ENCODE measurements at regions not wholly inside any gene's neighbourhood (a gene's known extent, or its start where the extent isn't known, plus 50 kb on each side); places are given as distances from the start of the nearest gene placed in this dataset.

DNA sequence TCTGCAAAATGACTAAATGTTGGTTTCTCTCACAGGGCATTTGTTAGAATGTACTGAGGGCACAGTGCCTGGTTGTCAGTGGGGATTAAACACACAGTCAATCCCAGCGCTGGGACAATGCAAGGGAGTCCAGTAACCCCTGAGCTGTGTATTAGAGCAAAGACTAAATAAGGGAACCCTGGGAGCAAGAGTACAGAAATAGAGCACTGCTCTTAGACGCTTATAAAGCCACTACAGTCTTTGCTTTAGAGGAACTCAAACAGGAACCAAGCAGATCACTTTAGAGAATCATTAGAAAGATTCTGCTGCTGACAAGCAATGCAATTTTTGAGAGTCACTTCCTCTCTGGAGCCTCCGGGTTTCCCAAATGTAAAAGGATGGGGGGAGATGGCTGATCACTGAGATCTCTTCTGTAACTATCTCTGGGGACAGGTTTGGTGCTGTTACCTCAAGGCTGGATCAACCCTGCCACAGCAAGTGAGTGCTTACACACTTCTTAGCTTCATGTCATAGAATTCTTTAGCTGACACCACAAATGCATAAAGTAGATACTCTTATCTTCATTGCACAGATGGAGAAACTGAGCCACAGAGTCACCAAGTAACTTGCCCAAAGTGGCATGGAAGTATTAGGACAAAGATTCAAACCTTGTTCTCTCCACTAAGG lies 137.8 kb upstream of the CPEB2 start:
- ChIA-PET POLR2A (no interaction called here), CTCF (interaction anchor here (1.1 kb wide), 1 partner anchor 8 kb away, joined by 3 read pairs; no protein-coding TSS in a partner anchor)
- H3K36me3 ChIP-seq (ENCODE audit: control insufficient read depth in 2 of 2, insufficient read depth in 1 of 2, low read length in 2 of 2): no peaks in the 10 kb centered on the region
- H3K4me3 ChIP-seq (ENCODE audit: low read depth, low read length): no peak overlapping the region
- TF ChIP-seq, protein P1, sequence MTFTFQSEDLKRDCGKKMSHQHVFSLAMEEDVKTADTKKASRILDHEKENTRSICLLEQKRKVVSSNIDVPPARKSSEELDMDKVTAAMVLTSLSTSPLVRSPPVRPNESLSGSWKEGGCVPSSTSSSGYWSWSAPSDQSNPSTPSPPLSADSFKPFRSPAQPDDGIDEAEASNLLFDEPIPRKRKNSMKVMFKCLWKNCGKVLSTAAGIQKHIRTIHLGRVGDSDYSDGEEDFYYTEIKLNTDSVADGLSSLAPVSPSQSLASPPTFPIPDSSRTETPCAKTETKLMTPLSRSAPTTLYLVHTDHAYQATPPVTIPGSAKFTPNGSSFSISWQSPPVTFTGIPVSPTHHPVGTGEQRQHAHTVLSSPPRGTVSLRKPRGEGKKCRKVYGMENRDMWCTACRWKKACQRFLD (tag by site-specific recombination; IDR thresholded peaks at IDR 0.05): no peak
- TF ChIP-seq TCF7L2 (IDR thresholded peaks at IDR 0.05; ENCODE audit: borderline replicate concordance, low read depth, low read length): no peak
- TF ChIP-seq ZBTB17 (tag by site-specific recombination; IDR thresholded peaks at IDR 0.05): no peak
- TF ChIP-seq ZNF23 (tag by site-specific recombination; IDR thresholded peaks at IDR 0.05; ENCODE audit: borderline replicate concordance): no peak
- no peak for TF ChIP-seq BCL11B (tag by site-specific recombination; IDR thresholded peaks at IDR 0.05; ENCODE audit: low read depth)
- TF ChIP-seq SP2 (tag by site-specific recombination; IDR thresholded peaks at IDR 0.05): no peak
- no peak for TF ChIP-seq ZNF596 (tag by site-specific recombination; IDR thresholded peaks at IDR 0.05)
- H3K9me3 ChIP-seq (ENCODE audit: control insufficient read depth, insufficient read depth, low read depth, low read length): no peaks in the 10 kb centered on the region
- no peaks in the 10 kb centered on the region for H3K4me1 ChIP-seq (ENCODE audit: control insufficient read depth, insufficient read depth, low read length)
- no peak overlapping the region for H3K27ac ChIP-seq (ENCODE audit: extremely low read depth, low read depth, low read length)

GRCh38 chr4:14865031-14865366 lies 137.3 kb upstream of the CPEB2 start:
- Histone ChIP-seq H3K27ac (ENCODE audit: extremely low read depth, low read depth, low read length) (no peak overlapping the region), H3K9me3 (ENCODE audit: control insufficient read depth, insufficient read depth, low read depth, low read length) (no peaks in the 10 kb centered on the region), H3K36me3 (ENCODE audit: control insufficient read depth in 2 of 2, insufficient read depth in 1 of 2, low read length in 2 of 2) (no peaks in the 10 kb centered on the region), H3K4me1 (ENCODE audit: control insufficient read depth, insufficient read depth, low read length) (no peaks in the 10 kb centered on the region), H3K4me3 (ENCODE audit: low read depth, low read length) (no peak overlapping the region)
- TF ChIP-seq ZNF404 (tag by site-specific recombination; IDR thresholded peaks at IDR 0.05) (no peak), ZNF707 (tag by site-specific recombination; IDR thresholded peaks at IDR 0.05) (no peak), ZBTB7A (tag by site-specific recombination; IDR thresholded peaks at IDR 0.05; ENCODE audit: low read depth) (no peak), SP7 (tag by site-specific recombination; IDR thresholded peaks at IDR 0.05) (no peak), ZNF292 (tag by site-specific recombination; IDR thresholded peaks at IDR 0.05; ENCODE audit: borderline replicate concordance, low read depth) (no peak), ZNF585B (tag by site-specific recombination; IDR thresholded peaks at IDR 0.05) (no peak), ZNF701 (tag by site-specific recombination; IDR thresholded peaks at IDR 0.05) (no peak), ZNF416 (tag by site-specific recombination; IDR thresholded peaks at IDR 0.05) (no peak), ZNF211 (tag by site-specific recombination; IDR thresholded peaks at IDR 0.05; ENCODE audit: low read depth) (no peak), BCL11B (tag by site-specific recombination; IDR thresholded peaks at IDR 0.05; ENCODE audit: low read depth) (no peak), ZNF239 (tag by site-specific recombination; IDR thresholded peaks at IDR 0.05) (no peak), AEBP2 (tag by site-specific recombination; IDR thresholded peaks at IDR 0.05; ENCODE audit: borderline replicate concordance) (no peak), TCF7L2 (IDR thresholded peaks at IDR 0.05; ENCODE audit: borderline replicate concordance, low read depth, low read length) (no peak), ZNF610 (tag by site-specific recombination; IDR thresholded peaks at IDR 0.05; ENCODE audit: borderline replicate concordance) (no peak), MEIS1 (CRISPR knock-in tag; IDR thresholded peaks at IDR 0.05; ENCODE audit: borderline replicate concordance) (no peak), ZNF76 (tag by site-specific recombination; IDR thresholded peaks at IDR 0.05; ENCODE audit: borderline replicate concordance, low read depth) (no peak), PBX3 (CRISPR knock-in tag; IDR thresholded peaks at IDR 0.05) (no peak), ZNF132 (tag by site-specific recombination; IDR thresholded peaks at IDR 0.05; ENCODE audit: borderline replicate concordance) (no peak)
- TF ChIP-seq, protein P2, sequence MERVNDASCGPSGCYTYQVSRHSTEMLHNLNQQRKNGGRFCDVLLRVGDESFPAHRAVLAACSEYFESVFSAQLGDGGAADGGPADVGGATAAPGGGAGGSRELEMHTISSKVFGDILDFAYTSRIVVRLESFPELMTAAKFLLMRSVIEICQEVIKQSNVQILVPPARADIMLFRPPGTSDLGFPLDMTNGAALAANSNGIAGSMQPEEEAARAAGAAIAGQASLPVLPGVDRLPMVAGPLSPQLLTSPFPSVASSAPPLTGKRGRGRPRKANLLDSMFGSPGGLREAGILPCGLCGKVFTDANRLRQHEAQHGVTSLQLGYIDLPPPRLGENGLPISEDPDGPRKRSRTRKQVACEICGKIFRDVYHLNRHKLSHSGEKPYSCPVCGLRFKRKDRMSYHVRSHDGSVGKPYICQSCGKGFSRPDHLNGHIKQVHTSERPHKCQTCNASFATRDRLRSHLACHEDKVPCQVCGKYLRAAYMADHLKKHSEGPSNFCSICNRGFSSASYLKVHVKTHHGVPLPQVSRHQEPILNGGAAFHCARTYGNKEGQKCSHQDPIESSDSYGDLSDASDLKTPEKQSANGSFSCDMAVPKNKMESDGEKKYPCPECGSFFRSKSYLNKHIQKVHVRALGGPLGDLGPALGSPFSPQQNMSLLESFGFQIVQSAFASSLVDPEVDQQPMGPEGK (tag by site-specific recombination; IDR thresholded peaks at IDR 0.05): no peak
- ChIA-PET CTCF (no interaction called here), POLR2A (no interaction called here)

Data from HEK293 (cell line).